HepG2 (cell line): ENCODE measurements at regions not wholly inside any gene's neighbourhood (a gene's known extent, or its start where the extent isn't known, plus 50 kb on each side); places are given as distances from the start of the nearest gene placed in this dataset.

ENCODE experiments used
- CBX5 ChIP-seq: sonication (generic); formaldehyde crosslinking; IDR thresholded peaks from 2 replicates; pipeline ENCODE4 v1.4.0; 2020; ENCODE audit warnings: missing genetic modification reagents, borderline replicate concordance
- CENPX ChIP-seq: sonication (generic); formaldehyde crosslinking; IDR thresholded peaks from 2 replicates; pipeline ENCODE4 v1.9.0; 2021; ENCODE audit warnings: mild to moderate bottlenecking, missing genetic modification reagents, moderate library complexity
- CHD4 ChIP-seq: fragments of 200-600 bp; sonication (generic); IDR thresholded peaks from 2 replicates; pipeline ENCODE4 v1.7.0; 2017; ENCODE audit warnings: mild to moderate bottlenecking, low read length, borderline replicate concordance
- FOSL1 ChIP-seq: sonication (generic); formaldehyde crosslinking; IDR thresholded peaks from 2 replicates; pipeline ENCODE4 v1.9.0; 2021; ENCODE audit warnings: missing genetic modification reagents, borderline replicate concordance
- FOXA1 ChIP-seq, 2 experiments: fragments of 450-650 bp in 1 of 2; sonication (generic) in 1 of 2; formaldehyde crosslinking in 1 of 2; IDR thresholded peaks; 2 replicates each; pipeline versions ENCODE4 v1.4.0 to v1.6.1; 2016 to 2020; ENCODE audit warnings: missing genetic modification reagents in 1 of 2
- HES4 ChIP-seq: sonication (generic); formaldehyde crosslinking; IDR thresholded peaks from 2 replicates; pipeline ENCODE4 v1.9.0; 2021; ENCODE audit warnings: mild to moderate bottlenecking, missing genetic modification reagents, borderline replicate concordance
- IRF2 ChIP-seq: IDR thresholded peaks from 2 replicates; pipeline ENCODE4 v1.6.1; 2018; ENCODE audit warnings: missing genetic modification reagents, missing compliant biosample characterization
- KAT8 ChIP-seq: IDR thresholded peaks from 2 replicates; pipeline ENCODE4 v1.6.1; 2016; ENCODE audit warnings: missing genetic modification reagents, missing compliant biosample characterization
- KMT2A ChIP-seq: sonication (generic); formaldehyde crosslinking; IDR thresholded peaks from 2 replicates; pipeline ENCODE4 v1.4.0; 2020; ENCODE audit warnings: missing genetic modification reagents
- MAFK ChIP-seq, 2 experiments: IDR thresholded peaks in 1 of 2; conservative IDR thresholded peaks in 1 of 2; 2 replicates each; pipeline ENCODE4 v1.6.1; 2011; ENCODE audit warnings: improper control_type of control experiment in 2 of 2, low read length in 2 of 2
- MAZ ChIP-seq, 2 experiments: sonication (generic) in 1 of 2; formaldehyde crosslinking in 1 of 2; IDR thresholded peaks; 2 replicates each; pipeline versions ENCODE4 v1.5.0 to v1.6.1; 2012 to 2020; ENCODE audit warnings: low read depth in 2 of 2, mild to moderate bottlenecking in 2 of 2, borderline replicate concordance in 1 of 2, improper control_type of control experiment in 1 of 2, low read length in 1 of 2, missing genetic modification reagents in 1 of 2, moderate library complexity in 1 of 2
- MYPOP ChIP-seq: sonication (generic); formaldehyde crosslinking; IDR thresholded peaks from 2 replicates; pipeline ENCODE4 v1.8.1; 2023; ENCODE audit warnings: mild to moderate bottlenecking, moderate library complexity, missing genetic modification reagents
- NR2F6 ChIP-seq, 2 experiments: IDR thresholded peaks; 2 replicates each; pipeline ENCODE4 v1.6.1; 2016; ENCODE audit warnings: antibody characterized with exemption in 1 of 2, mild to moderate bottlenecking in 1 of 2
- PHF8 ChIP-seq: sonication (generic); formaldehyde crosslinking; IDR thresholded peaks from 2 replicates; pipeline ENCODE4 v1.5.0; 2020; ENCODE audit warnings: missing genetic modification reagents
- RARA ChIP-seq: IDR thresholded peaks from 2 replicates; pipeline ENCODE4 v1.6.1; 2016; ENCODE audit warnings: missing genetic modification reagents, missing compliant biosample characterization
- RFX1 ChIP-seq: fragments of 450-650 bp; IDR thresholded peaks from 2 replicates; pipeline ENCODE4 v1.6.1; 2017
- SALL1 ChIP-seq: sonication (generic); formaldehyde crosslinking; IDR thresholded peaks from 2 replicates; pipeline ENCODE4 v1.8.0; 2022; ENCODE audit warnings: mild to moderate bottlenecking, missing genetic modification reagents
- THYN1 ChIP-seq: sonication (generic); formaldehyde crosslinking; IDR thresholded peaks from 2 replicates; pipeline ENCODE4 v1.8.1; 2023; ENCODE audit warnings: low read depth, mild to moderate bottlenecking, moderate library complexity, missing genetic modification reagents, borderline replicate concordance
- TP53 ChIP-seq: sonication (generic); formaldehyde crosslinking; conservative IDR thresholded peaks from 2 replicates; pipeline ENCODE4 v1.4.0; 2020; ENCODE audit warnings: missing genetic modification reagents
- UBTF ChIP-seq: sonication (generic); formaldehyde crosslinking; IDR thresholded peaks from 2 replicates; pipeline ENCODE4 v1.4.0; 2020; ENCODE audit warnings: mild to moderate bottlenecking, missing genetic modification reagents
- XBP1 ChIP-seq: sonication (generic); formaldehyde crosslinking; IDR thresholded peaks from 2 replicates; pipeline ENCODE4 v1.5.0; 2020; ENCODE audit warnings: missing genetic modification reagents
- XRCC5 ChIP-seq: fragments of 200-400 bp; formaldehyde crosslinking; optimal IDR thresholded peaks from 2 replicates; pipeline ENCODE3; 2017; ENCODE audit warnings: mild to moderate bottlenecking, low read length
- YEATS2 ChIP-seq: sonication (generic); formaldehyde crosslinking; IDR thresholded peaks from 2 replicates; pipeline ENCODE4 v1.4.0; 2020; ENCODE audit warnings: missing genetic modification reagents, borderline replicate concordance
- ZFP36L2 ChIP-seq: sonication (generic); formaldehyde crosslinking; IDR thresholded peaks from 2 replicates; pipeline ENCODE4 v1.4.0; 2020; ENCODE audit warnings: missing genetic modification reagents
- ZIK1 ChIP-seq: sonication (generic); formaldehyde crosslinking; IDR thresholded peaks from 2 replicates; pipeline ENCODE4 v1.5.0; 2020; ENCODE audit warnings: mild to moderate bottlenecking, low read depth, missing genetic modification reagents, borderline replicate concordance
- ZNF350 ChIP-seq: sonication (generic); formaldehyde crosslinking; IDR thresholded peaks from 2 replicates; pipeline ENCODE4 v1.4.0; 2020; ENCODE audit warnings: mild to moderate bottlenecking, low read depth, missing genetic modification reagents, borderline replicate concordance
- ZNF552 ChIP-seq: sonication (generic); formaldehyde crosslinking; IDR thresholded peaks from 2 replicates; pipeline ENCODE4 v1.9.0; 2022; ENCODE audit warnings: missing genetic modification reagents, mild to moderate bottlenecking, borderline replicate concordance

- TF ChIP-seq UBTF (CRISPR knock-in tag) (peak; percentile 49), SALL1 (CRISPR knock-in tag) (peak; percentile 98), ZNF350 (CRISPR knock-in tag) (no peak; the same call in 1 of the 2 replicates), XRCC5 (no peak), ZNF552 (0 out of 2 replicates have a peak, but pooled peaks have one; percentile 44), IRF2 (peak; percentile 92), CBX5 (peak; percentile 82; the same call in 1 of the 2 replicates), FOXA1 (IDR thresholded peaks at IDR 0.05) (peak; percentile 93), FOXA1 (CRISPR knock-in tag; IDR thresholded peaks at IDR 0.05) (peak; percentile 98), THYN1 (CRISPR knock-in tag) (0 out of 2 replicates have a peak, but pooled peaks have one; percentile 35), MAFK (conservative IDR thresholded peaks at IDR 0.05 in 1 of 2, IDR thresholded peaks at IDR 0.05 in 1 of 2; ENCODE audit: low read length in 2 of 2) (peak in 1 of 2 experiments; percentile 18; a peak in 1 of 4 replicates), RFX1 (peak; percentile 43; the same call in 1 of the 2 replicates), MYPOP (CRISPR knock-in tag) (peak; percentile 78; the same call in 1 of the 2 replicates), ZIK1 (CRISPR knock-in tag) (no peak; the same call in 1 of the 2 replicates), KMT2A (CRISPR knock-in tag) (peak; percentile 64; the same call in 1 of the 2 replicates), YEATS2 (peak; percentile 28; the same call in 1 of the 2 replicates), PHF8 (CRISPR knock-in tag) (no peak), FOSL1 (CRISPR knock-in tag) (peak; percentile 56; the same call in 1 of the 2 replicates), MAZ (IDR thresholded peaks at IDR 0.05; ENCODE audit: borderline replicate concordance, low read depth, low read length) (no peak), MAZ (CRISPR knock-in tag; IDR thresholded peaks at IDR 0.05; ENCODE audit: low read depth) (no peak; the same call in 1 of the 2 replicates), CENPX (CRISPR knock-in tag) (no peak), KAT8 (peak; percentile 85), XBP1 (CRISPR knock-in tag) (no peak), CHD4 (peak; percentile 72; the same call in 1 of the 2 replicates), ZFP36L2 (no peak; the same call in 1 of the 2 replicates), RARA (CRISPR knock-in tag) (peak; percentile 99), TP53 (0 out of 2 replicates have a peak, but pooled peaks have one; percentile 16), NR2F6 (IDR thresholded peaks at IDR 0.05) (peak; percentile 100), NR2F6 (CRISPR knock-in tag; IDR thresholded peaks at IDR 0.05) (peak; percentile 100), HES4 (CRISPR knock-in tag) (no peak)
These were observed 117.4 kb upstream of the LPP start (continued) for GRCh38 chr3:188036375-188037194.
